ENCODE measurements at regions not wholly inside any gene's neighbourhood (a gene's known extent, or its start where the extent isn't known, plus 50 kb on each side); places are given as distances from the start of the nearest gene placed in this dataset.

DNA sequence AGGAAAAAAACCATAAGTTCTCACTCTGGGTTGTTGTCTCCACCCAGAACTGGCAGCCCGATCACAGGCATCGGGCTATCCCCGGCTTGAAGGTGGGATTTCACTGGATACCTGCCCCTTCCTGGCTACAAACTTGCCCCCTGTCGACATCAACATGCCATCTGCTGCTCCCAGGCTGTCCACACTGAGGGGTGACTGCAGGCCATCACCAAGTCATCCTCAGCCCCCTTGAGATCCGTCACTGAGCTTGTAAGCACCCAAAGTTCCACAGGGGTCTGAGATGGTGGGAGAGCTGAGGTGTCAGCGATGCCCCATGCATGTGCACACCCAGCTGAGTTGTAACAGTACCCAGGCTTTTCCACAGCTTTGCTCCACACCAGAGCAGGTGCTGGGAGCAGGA is 211.0 kb downstream of the AMY1C start:
- TF ChIP-seq KDM1A (IDR thresholded peaks at IDR 0.05; ENCODE audit: borderline replicate concordance) (no peak), HCFC1 (IDR thresholded peaks at IDR 0.05; ENCODE audit: low read length) (no peak), LARP7 (IDR thresholded peaks at IDR 0.05) (no peak), EP300 (IDR thresholded peaks at IDR 0.05; ENCODE audit: borderline replicate concordance in 1 of 2, control insufficient read depth in 1 of 2, low read depth in 2 of 2, low read length in 2 of 2) (no peak), ETV6 (conservative IDR thresholded peaks at IDR 0.05 in 1 of 2, IDR thresholded peaks at IDR 0.05 in 1 of 2; ENCODE audit: borderline replicate concordance in 1 of 2, low read depth in 1 of 2) (no peak), SIN3A (IDR thresholded peaks at IDR 0.05; ENCODE audit: low read depth, low read length) (no peak)
- TF ChIP-seq, protein P1, sequence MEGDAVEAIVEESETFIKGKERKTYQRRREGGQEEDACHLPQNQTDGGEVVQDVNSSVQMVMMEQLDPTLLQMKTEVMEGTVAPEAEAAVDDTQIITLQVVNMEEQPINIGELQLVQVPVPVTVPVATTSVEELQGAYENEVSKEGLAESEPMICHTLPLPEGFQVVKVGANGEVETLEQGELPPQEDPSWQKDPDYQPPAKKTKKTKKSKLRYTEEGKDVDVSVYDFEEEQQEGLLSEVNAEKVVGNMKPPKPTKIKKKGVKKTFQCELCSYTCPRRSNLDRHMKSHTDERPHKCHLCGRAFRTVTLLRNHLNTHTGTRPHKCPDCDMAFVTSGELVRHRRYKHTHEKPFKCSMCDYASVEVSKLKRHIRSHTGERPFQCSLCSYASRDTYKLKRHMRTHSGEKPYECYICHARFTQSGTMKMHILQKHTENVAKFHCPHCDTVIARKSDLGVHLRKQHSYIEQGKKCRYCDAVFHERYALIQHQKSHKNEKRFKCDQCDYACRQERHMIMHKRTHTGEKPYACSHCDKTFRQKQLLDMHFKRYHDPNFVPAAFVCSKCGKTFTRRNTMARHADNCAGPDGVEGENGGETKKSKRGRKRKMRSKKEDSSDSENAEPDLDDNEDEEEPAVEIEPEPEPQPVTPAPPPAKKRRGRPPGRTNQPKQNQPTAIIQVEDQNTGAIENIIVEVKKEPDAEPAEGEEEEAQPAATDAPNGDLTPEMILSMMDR (IDR thresholded peaks at IDR 0.05 in 2 of 3, conservative IDR thresholded peaks at IDR 0.05 in 1 of 3; ENCODE audit: control insufficient read depth in 2 of 3, extremely low read depth in 1 of 3, insufficient read depth in 1 of 3, low read depth in 3 of 3, low read length in 3 of 3), result no peak
- TF ChIP-seq, protein P2, sequence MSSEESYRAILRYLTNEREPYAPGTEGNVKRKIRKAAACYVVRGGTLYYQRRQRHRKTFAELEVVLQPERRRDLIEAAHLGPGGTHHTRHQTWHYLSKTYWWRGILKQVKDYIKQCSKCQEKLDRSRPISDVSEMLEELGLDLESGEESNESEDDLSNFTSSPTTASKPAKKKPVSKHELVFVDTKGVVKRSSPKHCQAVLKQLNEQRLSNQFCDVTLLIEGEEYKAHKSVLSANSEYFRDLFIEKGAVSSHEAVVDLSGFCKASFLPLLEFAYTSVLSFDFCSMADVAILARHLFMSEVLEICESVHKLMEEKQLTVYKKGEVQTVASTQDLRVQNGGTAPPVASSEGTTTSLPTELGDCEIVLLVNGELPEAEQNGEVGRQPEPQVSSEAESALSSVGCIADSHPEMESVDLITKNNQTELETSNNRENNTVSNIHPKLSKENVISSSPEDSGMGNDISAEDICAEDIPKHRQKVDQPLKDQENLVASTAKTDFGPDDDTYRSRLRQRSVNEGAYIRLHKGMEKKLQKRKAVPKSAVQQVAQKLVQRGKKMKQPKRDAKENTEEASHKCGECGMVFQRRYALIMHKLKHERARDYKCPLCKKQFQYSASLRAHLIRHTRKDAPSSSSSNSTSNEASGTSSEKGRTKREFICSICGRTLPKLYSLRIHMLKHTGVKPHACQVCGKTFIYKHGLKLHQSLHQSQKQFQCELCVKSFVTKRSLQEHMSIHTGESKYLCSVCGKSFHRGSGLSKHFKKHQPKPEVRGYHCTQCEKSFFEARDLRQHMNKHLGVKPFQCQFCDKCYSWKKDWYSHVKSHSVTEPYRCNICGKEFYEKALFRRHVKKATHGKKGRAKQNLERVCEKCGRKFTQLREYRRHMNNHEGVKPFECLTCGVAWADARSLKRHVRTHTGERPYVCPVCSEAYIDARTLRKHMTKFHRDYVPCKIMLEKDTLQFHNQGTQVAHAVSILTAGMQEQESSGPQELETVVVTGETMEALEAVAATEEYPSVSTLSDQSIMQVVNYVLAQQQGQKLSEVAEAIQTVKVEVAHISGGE (CRISPR knock-in tag; IDR thresholded peaks at IDR 0.05), result no peak
- TF ChIP-seq, protein P3, sequence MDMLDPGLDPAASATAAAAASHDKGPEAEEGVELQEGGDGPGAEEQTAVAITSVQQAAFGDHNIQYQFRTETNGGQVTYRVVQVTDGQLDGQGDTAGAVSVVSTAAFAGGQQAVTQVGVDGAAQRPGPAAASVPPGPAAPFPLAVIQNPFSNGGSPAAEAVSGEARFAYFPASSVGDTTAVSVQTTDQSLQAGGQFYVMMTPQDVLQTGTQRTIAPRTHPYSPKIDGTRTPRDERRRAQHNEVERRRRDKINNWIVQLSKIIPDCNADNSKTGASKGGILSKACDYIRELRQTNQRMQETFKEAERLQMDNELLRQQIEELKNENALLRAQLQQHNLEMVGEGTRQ (IDR thresholded peaks at IDR 0.05; ENCODE audit: borderline replicate concordance, low read depth, low read length), result no peak

All from GM12878 (cell line).